ENCODE measurements at regions not wholly inside any gene's neighbourhood (a gene's known extent, or its start where the extent isn't known, plus 50 kb on each side); places are given as distances from the start of the nearest gene placed in this dataset.
"Not testable (repeated sequence)": the region's sequence is repeated elsewhere in the genome, so short reads cannot be mapped to it uniquely, and the experiment has no call there.

- Histone ChIP-seq H3K4me3 (ENCODE audit: low read depth, low read length) (no peak overlapping the region), H2AFZ (ENCODE audit: low read length, unreplicated experiment) (no peak overlapping the region), H3K79me2 (ENCODE audit: control insufficient read depth, insufficient read depth, low read length, unreplicated experiment) (no peaks in the 10 kb centered on the region), H3K27me3 (ENCODE audit: insufficient read depth, low read length) (no peaks in the 10 kb centered on the region), H3K36me3 (ENCODE audit: insufficient read depth, low read length) (no peaks in the 10 kb centered on the region), H3K27ac (ENCODE audit: low read depth, low read length) (no peak overlapping the region), H3K4me1 (ENCODE audit: control insufficient read depth, insufficient read depth, low read length, unreplicated experiment) (no peaks in the 10 kb centered on the region)
These were observed 306.8 kb downstream of the LMBRD1 start for GRCh38 chr6:69489970-69490369.

GRCh38 chr6:69487688-69488087 is 309.1 kb downstream of the LMBRD1 start:
- no peak overlapping the region for H3K4me3 ChIP-seq (ENCODE audit: low read depth, low read length)
- H3K27me3 ChIP-seq (ENCODE audit: insufficient read depth, low read length): no peaks in the 10 kb centered on the region
- H3K36me3 ChIP-seq (ENCODE audit: insufficient read depth, low read length): no peaks in the 10 kb centered on the region
- H3K79me2 ChIP-seq (ENCODE audit: control insufficient read depth, insufficient read depth, low read length, unreplicated experiment): no peaks in the 10 kb centered on the region
- H3K4me1 ChIP-seq (ENCODE audit: control insufficient read depth, insufficient read depth, low read length, unreplicated experiment): no peaks in the 10 kb centered on the region
- H2AFZ ChIP-seq (ENCODE audit: low read length, unreplicated experiment): no peak overlapping the region
- no peak overlapping the region for H3K27ac ChIP-seq (ENCODE audit: low read depth, low read length)

- no peaks in the 10 kb centered on the region for H3K36me3 ChIP-seq (ENCODE audit: insufficient read depth, low read length)
- H3K4me1 ChIP-seq (ENCODE audit: control insufficient read depth, insufficient read depth, low read length, unreplicated experiment): no peaks in the 10 kb centered on the region
- no peak overlapping the region for H3K4me3 ChIP-seq (ENCODE audit: low read depth, low read length)
- H3K79me2 ChIP-seq (ENCODE audit: control insufficient read depth, insufficient read depth, low read length, unreplicated experiment): no peaks in the 10 kb centered on the region
- H3K27me3 ChIP-seq (ENCODE audit: insufficient read depth, low read length): no peaks in the 10 kb centered on the region
- no peak overlapping the region for H2AFZ ChIP-seq (ENCODE audit: low read length, unreplicated experiment)
- H3K27ac ChIP-seq (ENCODE audit: low read depth, low read length): no peak overlapping the region
These were observed 329.7 kb downstream of the LMBRD1 start for GRCh38 chr6:69466979-69467570.

GRCh38 chr6:69465866-69466265 is 330.9 kb downstream of the LMBRD1 start:
- Histone ChIP-seq H3K4me1 (ENCODE audit: control insufficient read depth, insufficient read depth, low read length, unreplicated experiment) (no peaks in the 10 kb centered on the region), H3K27me3 (ENCODE audit: insufficient read depth, low read length) (no peaks in the 10 kb centered on the region), H3K4me3 (ENCODE audit: low read depth, low read length) (no peak overlapping the region), H3K36me3 (ENCODE audit: insufficient read depth, low read length) (no peaks in the 10 kb centered on the region), H3K27ac (ENCODE audit: low read depth, low read length) (no peak overlapping the region), H2AFZ (ENCODE audit: low read length, unreplicated experiment) (no peak overlapping the region), H3K79me2 (ENCODE audit: control insufficient read depth, insufficient read depth, low read length, unreplicated experiment) (no peaks in the 10 kb centered on the region)

GRCh38 chr6:69456086-69456485 is 340.7 kb downstream of the LMBRD1 start:
- Histone ChIP-seq H3K27ac (ENCODE audit: low read depth, low read length) (no peak overlapping the region), H2AFZ (ENCODE audit: low read length, unreplicated experiment) (no peak overlapping the region), H3K36me3 (ENCODE audit: insufficient read depth, low read length) (no peaks in the 10 kb centered on the region), H3K27me3 (ENCODE audit: insufficient read depth, low read length) (no peaks in the 10 kb centered on the region), H3K4me3 (ENCODE audit: low read depth, low read length) (no peak overlapping the region), H3K79me2 (ENCODE audit: control insufficient read depth, insufficient read depth, low read length, unreplicated experiment) (no peaks in the 10 kb centered on the region), H3K4me1 (ENCODE audit: control insufficient read depth, insufficient read depth, low read length, unreplicated experiment) (no peaks in the 10 kb centered on the region)

GRCh38 chr6:69454619-69455018 is 342.2 kb downstream of the LMBRD1 start:
- not testable (repeated sequence) for H3K4me3 ChIP-seq (ENCODE audit: low read depth, low read length); H3K4me1 ChIP-seq (ENCODE audit: control insufficient read depth, insufficient read depth, low read length, unreplicated experiment); H2AFZ ChIP-seq (ENCODE audit: low read length, unreplicated experiment); H3K27ac ChIP-seq (ENCODE audit: low read depth, low read length); H3K27me3 ChIP-seq (ENCODE audit: insufficient read depth, low read length); H3K79me2 ChIP-seq (ENCODE audit: control insufficient read depth, insufficient read depth, low read length, unreplicated experiment); H3K36me3 ChIP-seq (ENCODE audit: insufficient read depth, low read length)

GRCh38 chr6:69450493-69450892 is 346.3 kb downstream of the LMBRD1 start:
- H3K36me3 ChIP-seq (ENCODE audit: insufficient read depth, low read length); H3K79me2 ChIP-seq (ENCODE audit: control insufficient read depth, insufficient read depth, low read length, unreplicated experiment); H3K27me3 ChIP-seq (ENCODE audit: insufficient read depth, low read length); H3K4me3 ChIP-seq (ENCODE audit: low read depth, low read length); H2AFZ ChIP-seq (ENCODE audit: low read length, unreplicated experiment); H3K27ac ChIP-seq (ENCODE audit: low read depth, low read length); H3K4me1 ChIP-seq (ENCODE audit: control insufficient read depth, insufficient read depth, low read length, unreplicated experiment): not testable (repeated sequence)

- no peak overlapping the region for H3K27ac ChIP-seq (ENCODE audit: low read depth, low read length)
- no peaks in the 10 kb centered on the region for H3K36me3 ChIP-seq (ENCODE audit: insufficient read depth, low read length)
- no peaks in the 10 kb centered on the region for H3K79me2 ChIP-seq (ENCODE audit: control insufficient read depth, insufficient read depth, low read length, unreplicated experiment)
These were observed 346.9 kb downstream of the LMBRD1 start for GRCh38 chr6:69449887-69450286.

More at GRCh38 chr6:69449887-69450286, 346.9 kb downstream of the LMBRD1 start:
- H3K4me3 ChIP-seq (ENCODE audit: low read depth, low read length): no peak overlapping the region
- H3K27me3 ChIP-seq (ENCODE audit: insufficient read depth, low read length): no peaks in the 10 kb centered on the region
- H2AFZ ChIP-seq (ENCODE audit: low read length, unreplicated experiment): no peak overlapping the region
- H3K4me1 ChIP-seq (ENCODE audit: control insufficient read depth, insufficient read depth, low read length, unreplicated experiment): no peaks in the 10 kb centered on the region

Measured in ACC112 (cell line).